ENCODE measurements at regions not wholly inside any gene's neighbourhood (a gene's known extent, or its start where the extent isn't known, plus 50 kb on each side); places are given as distances from the start of the nearest gene placed in this dataset.

- peaks cover 3% of the 10 kb centered on the region for H3K4me1 ChIP-seq (ENCODE audit: control insufficient read depth, extremely low read depth, insufficient read depth, low read length)
- no peak for DNase-seq (ENCODE audit: low read depth, low spot score)
- dilution Hi-C loops (cut with MboI; ENCODE audit: extremely low pct_ligation_motif_present, low sequenced_read_pairs), result no loop called here
Measured at GRCh38 chr12:123058980-123059379, 78.5 kb downstream of the ARL6IP4 start.

More at GRCh38 chr12:123058980-123059379, 78.5 kb downstream of the ARL6IP4 start:
- Histone ChIP-seq H3K79me2 (ENCODE audit: control insufficient read depth, insufficient read depth, low read length) (no peaks in the 10 kb centered on the region), H3K4me2 (ENCODE audit: insufficient read depth, low read length) (no peak overlapping the region), H3K9ac (replicated peaks; ENCODE audit: extremely low read depth, insufficient read depth, low read length) (no peak overlapping the region), H3K9me1 (replicated peaks; ENCODE audit: control insufficient read depth, extremely low read depth, insufficient read depth, low read length) (no peaks in the 10 kb centered on the region), H3K9me3 (replicated peaks; ENCODE audit: control insufficient read depth, insufficient read depth, low read length) (no peaks in the 10 kb centered on the region), H3K27me3 (ENCODE audit: control insufficient read depth in 2 of 2, insufficient read depth in 2 of 2, low read length in 2 of 2) (no peaks in the 10 kb centered on the region), H4K20me1 (replicated peaks; ENCODE audit: control insufficient read depth, extremely low read depth, insufficient read depth, low read length) (no peaks in the 10 kb centered on the region), H3K27ac (ENCODE audit: insufficient read depth, low read depth, low read length) (no peak overlapping the region), H3K4me3 (replicated peaks in 1 of 3; ENCODE audit: insufficient read depth in 1 of 3, low read depth in 1 of 3, low read length in 3 of 3) (no peak overlapping the region), H3K36me3 (ENCODE audit: control insufficient read depth in 2 of 2, extremely low read depth in 1 of 2, insufficient read depth in 2 of 2, low read length in 2 of 2) (no peaks in the 10 kb centered on the region), H2AFZ (ENCODE audit: low read depth, low read length) (no peak overlapping the region)
- ChIA-PET POLR2A (no interaction called here), CTCF (interaction anchor here (1.0 to 2.7 kb wide), 9 partner anchors 10 to 179 kb away, joined by 3 to 20 read pairs (median 3); no protein-coding TSS in a partner anchor)
- intact Hi-C loops (cut with micrococcal nuclease), result no loop called here
- BruUV-seq (replicated peaks), result no TSS peak
- FAIRE-seq, result no peak
- TF ChIP-seq JUN (IDR thresholded peaks at IDR 0.05; ENCODE audit: borderline replicate concordance, insufficient read depth, insufficient read length, low read depth), result no peak
- no peak for TF ChIP-seq POLR2A (IDR thresholded peaks at IDR 0.05; ENCODE audit: low read depth, low read length)
- no peak for TF ChIP-seq POLR2AphosphoS5 (IDR thresholded peaks at IDR 0.05; ENCODE audit: insufficient read depth, low read depth, low read length)
- TF ChIP-seq MYC (IDR thresholded peaks at IDR 0.05; ENCODE audit: low read depth, low read length), result no peak
- TF ChIP-seq GATA2 (IDR thresholded peaks at IDR 0.05; ENCODE audit: insufficient read depth, insufficient read length, low read depth, low read length), result no peak
- no peak for TF ChIP-seq CTCF (IDR thresholded peaks at IDR 0.05; ENCODE audit: extremely low read depth in 1 of 2, insufficient read depth in 1 of 2, low read depth in 1 of 2, low read length in 2 of 2)
- TF ChIP-seq FOS (IDR thresholded peaks at IDR 0.05; ENCODE audit: borderline replicate concordance, insufficient read depth, low read length), result no peak
- no peak for TF ChIP-seq MAX (IDR thresholded peaks at IDR 0.05; ENCODE audit: insufficient read depth, insufficient read length)
- TF ChIP-seq EZH2 (IDR thresholded peaks at IDR 0.05; ENCODE audit: borderline replicate concordance, low read depth, low read length, severe bottlenecking), result no peak

Data from endothelial cell of umbilical vein (primary cell).